K562 (cell line): ENCODE measurements at regions not wholly inside any gene's neighbourhood (a gene's known extent, or its start where the extent isn't known, plus 50 kb on each side); places are given as distances from the start of the nearest gene placed in this dataset.

ENCODE experiments used
- ATAC-seq: fragments of 200-7000 bp; cut with Tn5 transposase; 3 replicates; pipeline ENCODE4 v1.9.1; 2020; ENCODE audit warnings: moderate library complexity
- BruUV-seq: library from RNA; stranded (reverse); fragments of 400-500 nt; replicated peaks from 2 replicates; lab custom pipeline; 2021; lab: Mats Ljungman, UMichigan
- CTCF ChIA-PET: fragments of 300-600 bp; formaldehyde crosslinking; extraction: SDS; loops from one replicate; lab custom pipeline; 2021; ENCODE audit warnings: low intra/inter-chr PET ratio; lab: Yijun Ruan, JAX
- POLR2A ChIA-PET: fragments of 300-600, 350-650 bp; sonication (Branson Sonifier 250); formaldehyde crosslinking; extraction: SDS; loops from one replicate; lab custom pipeline; 2021; ENCODE audit warnings: antibody characterized with exemption, inconsistent platforms; lab: Yijun Ruan, JAX
- DNase-seq, 4 experiments: peaks; one replicate each; pipeline versions ENCODE4 v3.0.0 to v3.0.0-alpha.2; 2011 to 2018; ENCODE audit warnings: low spot score in 3 of 4, mixed read lengths in 3 of 4; ENCODE audit errors: extremely low read depth in 1 of 4
- FAIRE-seq: peaks from 2 replicates; lab custom pipeline; 2011; peaks lifted over from hg19 to GRCh38; lab: Jason Lieb, UNC
- H2AFZ ChIP-seq: 2 replicates; pipeline ENCODE4 v1.6.0; 2011; ENCODE audit warnings: low read depth, low read length, control low read depth, inconsistent platforms
- H3K27ac ChIP-seq: fragments of 200-600 bp; 3 replicates; pipeline ENCODE4 v1.8.0; 2011; ENCODE audit warnings: low read depth, mild to moderate bottlenecking, control low read depth, inconsistent platforms, low read length, moderate library complexity, mixed read lengths; ENCODE audit errors: extremely low read depth
- H3K27me3 ChIP-seq, 2 experiments: fragments of 300-600 bp in 1 of 2; 2 replicates in 1 of 2; 3 replicates in 1 of 2; pipeline versions ENCODE4 v1.6.0 to v1.8.0; 2011; ENCODE audit warnings: inconsistent platforms in 2 of 2, low read length in 2 of 2, mild to moderate bottlenecking in 1 of 2, mixed read lengths in 1 of 2, moderate library complexity in 1 of 2; ENCODE audit not compliant: control insufficient read depth in 2 of 2, insufficient read depth in 2 of 2
- H3K36me3 ChIP-seq: fragments of 300-600 bp; 3 replicates; pipeline ENCODE4 v1.8.0; 2011; ENCODE audit warnings: mild to moderate bottlenecking, low read length, inconsistent platforms; ENCODE audit not compliant: control insufficient read depth, insufficient read depth
- H3K4me1 ChIP-seq, 2 experiments: fragments of 200-600 bp in 1 of 2; replicated peaks in 1 of 2; 2 replicates in 1 of 2; 3 replicates in 1 of 2; pipeline versions ENCODE4 v1.5.1 to v1.8.0; 2011; ENCODE audit warnings: inconsistent platforms in 2 of 2, low read length in 2 of 2, mild to moderate bottlenecking in 1 of 2, mixed read lengths in 1 of 2, moderate library complexity in 1 of 2; ENCODE audit not compliant: control insufficient read depth in 2 of 2, insufficient read depth in 2 of 2
- H3K4me2 ChIP-seq: 2 replicates; pipeline ENCODE4 v1.6.1; 2011; ENCODE audit warnings: low read length, control low read depth, inconsistent platforms, mixed read lengths; ENCODE audit not compliant: insufficient read depth
- H3K4me3 ChIP-seq: fragments of 200-600 bp; sonication (generic), shearing (Covaris generic); 2 replicates; pipeline ENCODE4 v1.5.1; 2016; ENCODE audit warnings: control low read depth, inconsistent platforms
- H3K79me2 ChIP-seq: fragments of 200-600 bp; 3 replicates; pipeline ENCODE4 v1.8.0; 2011; ENCODE audit warnings: low read length, inconsistent platforms; ENCODE audit not compliant: control insufficient read depth, insufficient read depth
- H3K9ac ChIP-seq, 2 experiments: 2 replicates each; pipeline versions ENCODE4 v1.6.0 to v1.6.1; 2011; ENCODE audit warnings: low read depth in 2 of 2, low read length in 2 of 2, control low read depth in 1 of 2, inconsistent platforms in 1 of 2, mild to moderate bottlenecking in 1 of 2, mixed read lengths in 1 of 2; ENCODE audit not compliant: insufficient read depth in 1 of 2
- H3K9me1 ChIP-seq: one replicate; pipeline ENCODE4 v1.6.0; 2011; ENCODE audit warnings: inconsistent platforms, mild to moderate bottlenecking, low read length, moderate library complexity; ENCODE audit not compliant: control insufficient read depth, insufficient read depth
- H3K9me3 ChIP-seq: replicated peaks from 2 replicates; pipeline ENCODE4 v1.5.1; 2011; ENCODE audit warnings: low read depth, low read length, inconsistent platforms; ENCODE audit not compliant: control insufficient read depth, insufficient read depth
- H4K20me1 ChIP-seq: replicated peaks from 2 replicates; pipeline ENCODE4 v1.6.1; 2011; ENCODE audit warnings: low read length, inconsistent platforms, mixed read lengths; ENCODE audit not compliant: control insufficient read depth, insufficient read depth
- BCOR ChIP-seq: fragments of 450-650 bp; IDR thresholded peaks from 2 replicates; pipeline ENCODE4 v1.6.1; 2016
- BRCA1 ChIP-seq, 2 experiments: fragments of 450-650 bp in 1 of 2; sonication (generic) in 1 of 2; formaldehyde crosslinking in 1 of 2; IDR thresholded peaks; 2 replicates each; pipeline versions ENCODE4 v1.5.0 to v1.6.1; 2017 to 2020; ENCODE audit warnings: mild to moderate bottlenecking in 1 of 2, missing genetic modification reagents in 1 of 2
- CBX2 ChIP-seq: fragments of 200-600 bp; sonication (generic); IDR thresholded peaks from one replicate; pipeline ENCODE4 v1.6.1; 2012; ENCODE audit warnings: mild to moderate bottlenecking, low read length, inconsistent platforms; ENCODE audit not compliant: insufficient read depth, poor library complexity, severe bottlenecking
- COPS2 ChIP-seq: fragments of 450-650 bp; conservative IDR thresholded peaks from 2 replicates; pipeline ENCODE4 v1.6.1; 2016; ENCODE audit warnings: mild to moderate bottlenecking, moderate library complexity
- DACH1 ChIP-seq: fragments of 450-650 bp; IDR thresholded peaks from 2 replicates; pipeline ENCODE4 v1.6.1; 2018; ENCODE audit not compliant: partially characterized antibody
- ESRRB ChIP-seq: fragments of 250-450 bp; sonication (Bioruptor Pico); IDR thresholded peaks from 2 replicates; pipeline ENCODE4 v1.5.0; 2020; ENCODE audit warnings: mild to moderate bottlenecking, moderate library complexity, borderline replicate concordance
- ETV5 ChIP-seq: sonication (generic); formaldehyde crosslinking; IDR thresholded peaks from 2 replicates; pipeline ENCODE4 v1.4.0; 2020; ENCODE audit warnings: low read depth, mild to moderate bottlenecking, missing genetic modification reagents
- GTF2F1 ChIP-seq: IDR thresholded peaks from 2 replicates; pipeline ENCODE4 v1.6.1; 2011; ENCODE audit warnings: low read depth, low read length, improper control_type of control experiment
- MAFK ChIP-seq: IDR thresholded peaks from 2 replicates; pipeline ENCODE4 v1.6.1; 2011; ENCODE audit warnings: low read length, improper control_type of control experiment
- MCM3 ChIP-seq: fragments of 450-650 bp; IDR thresholded peaks from 2 replicates; pipeline ENCODE4 v1.6.1; 2016
- PTRF ChIP-seq: fragments of 450-650 bp; IDR thresholded peaks from 2 replicates; pipeline ENCODE4 v1.6.1; 2016; ENCODE audit warnings: mild to moderate bottlenecking, missing genetic modification characterization, missing compliant biosample characterization
- RAD21 ChIP-seq, 2 experiments: fragments of 250-450 bp in 1 of 2; fragments of 450-650 bp in 1 of 2; sonication (Bioruptor Pico) in 1 of 2; formaldehyde crosslinking in 1 of 2; IDR thresholded peaks in 1 of 2; conservative IDR thresholded peaks in 1 of 2; 2 replicates each; pipeline versions ENCODE4 v1.4.0 to v1.8.0; 2020 to 2022; ENCODE audit warnings: mild to moderate bottlenecking in 2 of 2, moderate library complexity in 1 of 2
- SMC3 ChIP-seq: conservative IDR thresholded peaks from 2 replicates; pipeline ENCODE4 v1.6.1; 2011; ENCODE audit warnings: low read depth, low read length, improper control_type of control experiment; ENCODE audit not compliant: insufficient read depth
- SREBF1 ChIP-seq: fragments of 150-350 bp; IDR thresholded peaks from 2 replicates; pipeline ENCODE4 v1.6.1; 2014; ENCODE audit warnings: antibody characterized with exemption, low read depth, low read length, borderline replicate concordance
- TARDBP ChIP-seq: fragments of 450-650 bp; IDR thresholded peaks from 2 replicates; pipeline ENCODE4 v1.6.1; 2016
- TCF7 ChIP-seq: sonication (generic); IDR thresholded peaks from 2 replicates; pipeline ENCODE4 v1.6.1; 2016; ENCODE audit warnings: antibody characterized with exemption, borderline replicate concordance
- ZFP36 ChIP-seq: fragments of 150-350 bp; IDR thresholded peaks from 2 replicates; pipeline ENCODE4 v1.6.1; 2018; ENCODE audit warnings: low read length, low read depth; ENCODE audit not compliant: partially characterized antibody
- ZNF217 ChIP-seq: sonication (generic); formaldehyde crosslinking; IDR thresholded peaks from 2 replicates; pipeline ENCODE4 v1.8.0; 2022; ENCODE audit warnings: mild to moderate bottlenecking, missing genetic modification reagents
- ZNF668 ChIP-seq: fragments of 250-450 bp; sonication (Bioruptor Pico); IDR thresholded peaks from 2 replicates; pipeline ENCODE4 v1.8.0; 2022; ENCODE audit warnings: mild to moderate bottlenecking, inconsistent platforms
- ZNF79 ChIP-seq: fragments of 250-450 bp; sonication (Bioruptor Pico); IDR thresholded peaks from 2 replicates; pipeline ENCODE4 v1.4.0; 2020; ENCODE audit warnings: low read depth, mild to moderate bottlenecking, moderate library complexity
- WGBS: fragments of 100-300 bp; shearing (Covaris generic); methylation state at CpG from one replicate; pipeline ENCODE4 v1.1.6; 2016; ENCODE audit warnings: low coverage, mixed read lengths; ENCODE audit not compliant: insufficient coverage; ENCODE audit errors: missing lambda C conversion rate; 5-methylcytosine and 5-hydroxymethylcytosine counted together
- in situ Hi-C: fragments of 300-500 bp; cut with MboI; formaldehyde crosslinking; loops from 4 replicates; pipeline ENCODE4 v1.15.0; 2018; ENCODE audit warnings: inconsistent platforms, mixed read lengths
- intact Hi-C: fragments of 100-400 bp; cut with micrococcal nuclease; formaldehyde crosslinking; loops from 2 replicates; pipeline ENCODE4 v1.14.2; 2022
- TF ChIP-seq, protein P1 (sequence below): IDR thresholded peaks from 2 replicates; pipeline ENCODE4 v1.6.1; 2011; ENCODE audit not compliant: insufficient read length; ENCODE audit errors: extremely low read depth
- TF ChIP-seq, protein P2 (sequence below): fragments of 450-650 bp; formaldehyde crosslinking; IDR thresholded peaks from 2 replicates; pipeline ENCODE4 v1.4.0; 2020; ENCODE audit warnings: mild to moderate bottlenecking, moderate library complexity
- TF ChIP-seq, protein P3 (sequence below): fragments of 250-450 bp; sonication (Bioruptor Pico); IDR thresholded peaks from 2 replicates; pipeline ENCODE4 v1.9.0; 2021; ENCODE audit warnings: mild to moderate bottlenecking

DNA sequence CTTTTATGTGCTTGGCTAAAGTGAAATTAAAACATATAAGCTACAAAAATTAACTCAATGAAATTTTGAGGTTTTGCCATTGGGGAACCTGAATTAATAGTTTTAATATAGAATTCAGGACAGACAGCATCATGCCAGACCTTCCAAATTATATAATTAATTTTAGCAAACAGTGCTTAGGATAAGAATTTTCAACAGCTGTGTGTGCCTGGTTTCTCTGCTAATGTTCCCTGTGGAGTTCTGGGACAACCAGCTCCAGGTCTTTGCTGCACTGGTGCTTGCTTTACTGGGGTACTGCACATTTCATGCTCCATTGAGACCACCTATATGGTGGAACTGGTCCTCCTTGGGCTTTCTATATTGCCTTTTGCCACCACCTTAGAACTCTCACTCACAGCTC is 199.5 kb downstream of the NDFIP2 start (continued):
- TF ChIP-seq MAFK = no peak
- TF ChIP-seq MCM3 = no peak
- TF ChIP-seq TCF7 = no peak

DNA sequence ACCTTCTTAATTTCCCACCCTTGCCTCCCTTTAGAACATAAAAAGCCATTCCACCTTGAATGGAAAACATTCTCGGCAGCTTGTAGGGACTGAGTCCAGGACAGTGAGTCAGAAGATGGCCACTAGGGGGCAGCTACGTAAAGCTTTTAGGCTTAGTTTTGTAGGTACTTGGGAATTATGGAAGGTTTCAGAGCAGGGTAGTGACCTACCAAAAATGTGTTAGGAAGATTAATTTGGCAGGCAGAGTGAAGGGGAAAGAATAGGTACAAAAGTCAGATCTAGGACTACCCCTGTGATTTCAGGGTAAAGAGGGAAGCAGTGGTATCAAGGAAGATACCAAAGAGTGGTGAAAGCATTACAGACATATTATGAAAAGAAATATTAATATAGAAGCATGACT is 198.4 kb downstream of the NDFIP2 start:
- Histone ChIP-seq H3K4me3 (no peak overlapping the region), H3K27me3 (no peaks in the 10 kb centered on the region), H4K20me1 (no peaks in the 10 kb centered on the region), H3K9me1 (no peaks in the 10 kb centered on the region), H3K36me3 (no peaks in the 10 kb centered on the region), H3K4me2 (no peak overlapping the region), H3K9ac (no peak overlapping the region), H3K4me1 (no peaks in the 10 kb centered on the region), H2AFZ (no peak overlapping the region), H3K9me3 (no peaks in the 10 kb centered on the region), H3K79me2 (no peaks in the 10 kb centered on the region), H3K27ac (no peak overlapping the region)
- CTCF ChIA-PET = interaction anchor here (0.6 to 1.0 kb wide), 2 partner anchors 684 to 685 kb away, joined by 3 read pairs; no protein-coding TSS in a partner anchor
- DNase-seq = peak; percentile 9 to 61 (median 30)
- in situ Hi-C loops (no loop called here), intact Hi-C loops (loop anchor here (1.0 kb wide), 1 partner anchor 685 kb away; no protein-coding TSS in a partner anchor)
- WGBS = 0% methylated on average over 2 of the region's 2 CpGs
- peak; percentile 83 for ATAC-seq
- FAIRE-seq = no peak
- BruUV-seq = no TSS peak
- POLR2A ChIA-PET = no interaction called here
- TF ChIP-seq RAD21 (CRISPR knock-in tag; conservative IDR thresholded peaks at IDR 0.05 in 1 of 2, IDR thresholded peaks at IDR 0.05 in 1 of 2) = peak; percentile 52 to 69
- no peak for TF ChIP-seq ZNF217 (CRISPR knock-in tag)
- TF ChIP-seq, protein P1, sequence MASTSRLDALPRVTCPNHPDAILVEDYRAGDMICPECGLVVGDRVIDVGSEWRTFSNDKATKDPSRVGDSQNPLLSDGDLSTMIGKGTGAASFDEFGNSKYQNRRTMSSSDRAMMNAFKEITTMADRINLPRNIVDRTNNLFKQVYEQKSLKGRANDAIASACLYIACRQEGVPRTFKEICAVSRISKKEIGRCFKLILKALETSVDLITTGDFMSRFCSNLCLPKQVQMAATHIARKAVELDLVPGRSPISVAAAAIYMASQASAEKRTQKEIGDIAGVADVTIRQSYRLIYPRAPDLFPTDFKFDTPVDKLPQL = no peak
- TF ChIP-seq, protein P2, sequence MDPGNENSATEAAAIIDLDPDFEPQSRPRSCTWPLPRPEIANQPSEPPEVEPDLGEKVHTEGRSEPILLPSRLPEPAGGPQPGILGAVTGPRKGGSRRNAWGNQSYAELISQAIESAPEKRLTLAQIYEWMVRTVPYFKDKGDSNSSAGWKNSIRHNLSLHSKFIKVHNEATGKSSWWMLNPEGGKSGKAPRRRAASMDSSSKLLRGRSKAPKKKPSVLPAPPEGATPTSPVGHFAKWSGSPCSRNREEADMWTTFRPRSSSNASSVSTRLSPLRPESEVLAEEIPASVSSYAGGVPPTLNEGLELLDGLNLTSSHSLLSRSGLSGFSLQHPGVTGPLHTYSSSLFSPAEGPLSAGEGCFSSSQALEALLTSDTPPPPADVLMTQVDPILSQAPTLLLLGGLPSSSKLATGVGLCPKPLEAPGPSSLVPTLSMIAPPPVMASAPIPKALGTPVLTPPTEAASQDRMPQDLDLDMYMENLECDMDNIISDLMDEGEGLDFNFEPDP (CRISPR knock-in tag) = no peak
- no peak for TF ChIP-seq ESRRB (CRISPR knock-in tag)
- TF ChIP-seq ZNF79 (CRISPR knock-in tag) = no peak
- TF ChIP-seq SREBF1 = no peak
- no peak for TF ChIP-seq BRCA1 (IDR thresholded peaks at IDR 0.05)
- TF ChIP-seq BRCA1 (CRISPR knock-in tag; IDR thresholded peaks at IDR 0.05) = no peak
- TF ChIP-seq CBX2 = no peak
- no peak for TF ChIP-seq BCOR
- no peak for TF ChIP-seq COPS2
- no peak for TF ChIP-seq ZNF668 (CRISPR knock-in tag)
- TF ChIP-seq PTRF = no peak
- TF ChIP-seq ZFP36 = peak; percentile 57
- TF ChIP-seq SMC3 = peak; percentile 21; the same call in 1 of the 2 replicates
- no peak for TF ChIP-seq TARDBP
- TF ChIP-seq GTF2F1 = no peak
- TF ChIP-seq DACH1 = no peak
- TF ChIP-seq, protein P3, sequence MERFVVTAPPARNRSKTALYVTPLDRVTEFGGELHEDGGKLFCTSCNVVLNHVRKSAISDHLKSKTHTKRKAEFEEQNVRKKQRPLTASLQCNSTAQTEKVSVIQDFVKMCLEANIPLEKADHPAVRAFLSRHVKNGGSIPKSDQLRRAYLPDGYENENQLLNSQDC (CRISPR knock-in tag) = no peak
- no peak for TF ChIP-seq ETV5 (CRISPR knock-in tag)
